Astrocyte (in vitro differentiated cells and primary cell): ENCODE measurements at regions not wholly inside any gene's neighbourhood (a gene's known extent, or its start where the extent isn't known, plus 50 kb on each side); places are given as distances from the start of the nearest gene placed in this dataset.

Source experiments
- CTCF ChIP-seq: IDR thresholded peaks from 2 replicates; pipeline ENCODE4 v1.5.1; 2011; ENCODE audit warnings: low read depth, mild to moderate bottlenecking, inconsistent platforms, low read length, moderate library complexity; ENCODE audit not compliant: insufficient read depth
- EZH2 ChIP-seq: IDR thresholded peaks from 2 replicates; pipeline ENCODE4 v1.6.1; 2012; ENCODE audit warnings: mild to moderate bottlenecking, low read length, inconsistent platforms; ENCODE audit not compliant: insufficient read depth

DNA sequence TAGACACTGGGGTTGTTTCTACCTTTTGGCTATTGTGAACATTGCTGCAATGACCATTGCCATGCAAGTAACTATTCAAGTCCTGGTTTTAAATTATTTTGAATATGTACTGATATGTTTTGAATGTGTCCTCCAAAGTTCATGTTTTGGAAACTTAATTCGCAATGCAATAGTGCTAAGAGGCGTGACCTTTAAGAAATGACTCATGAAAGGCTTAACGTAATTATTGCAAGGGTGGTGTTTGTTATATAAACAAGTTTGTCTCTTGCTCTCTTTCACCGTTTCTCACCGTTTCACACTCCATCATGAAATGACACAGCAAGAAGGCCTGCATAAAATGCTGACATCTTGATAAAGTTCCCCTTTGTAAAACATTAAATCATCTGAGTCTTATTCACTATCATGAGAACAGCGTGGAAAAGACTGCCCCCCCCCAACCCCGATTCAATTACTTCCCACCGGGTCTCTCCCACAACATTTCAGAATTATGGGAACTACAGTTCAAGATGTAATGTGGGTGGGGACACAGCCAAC lies 506.9 kb upstream of the FAM47C start:
- TF ChIP-seq CTCF = no peak
- TF ChIP-seq EZH2 = no peak
